ENCODE measurements at regions not wholly inside any gene's neighbourhood (a gene's known extent, or its start where the extent isn't known, plus 50 kb on each side); places are given as distances from the start of the nearest gene placed in this dataset.

GRCh38 chr3:124456506-124456905 is 273.7 kb upstream of the UMPS start:
- Mint-ChIP-seq H3K9me3 (no peaks in the 10 kb centered on the region), H3K27ac (no peak overlapping the region), H3K36me3 (ENCODE audit: low read depth) (no peaks in the 10 kb centered on the region), H3K4me1 (ENCODE audit: low read depth) (no peaks in the 10 kb centered on the region), H3K4me3 (ENCODE audit: low read depth) (no peak overlapping the region), H3K27me3 (ENCODE audit: low read depth) (peaks cover 13% of the 10 kb centered on the region)
- no peak for DNase-seq (ENCODE audit: low spot score)
- intact Hi-C loops (cut with micrococcal nuclease): no loop called here

GRCh38 chr3:124459678-124460077 is 270.6 kb upstream of the UMPS start:
- H3K4me1 Mint-ChIP-seq (ENCODE audit: low read depth): no peaks in the 10 kb centered on the region
- no peak for DNase-seq (ENCODE audit: low spot score)
- H3K27ac Mint-ChIP-seq: no peak overlapping the region
- H3K4me3 Mint-ChIP-seq (ENCODE audit: low read depth): no peak overlapping the region
- peaks cover 16% of the 10 kb centered on the region for H3K27me3 Mint-ChIP-seq (ENCODE audit: low read depth)
- no peaks in the 10 kb centered on the region for H3K36me3 Mint-ChIP-seq (ENCODE audit: low read depth)
- H3K9me3 Mint-ChIP-seq: no peaks in the 10 kb centered on the region
- intact Hi-C loops (cut with micrococcal nuclease): no loop called here

GRCh38 chr3:124461126-124461525 is 269.1 kb upstream of the UMPS start:
- no peaks in the 10 kb centered on the region for H3K4me1 Mint-ChIP-seq (ENCODE audit: low read depth)
- H3K36me3 Mint-ChIP-seq (ENCODE audit: low read depth): no peaks in the 10 kb centered on the region
- no peak overlapping the region for H3K27ac Mint-ChIP-seq
- DNase-seq (ENCODE audit: low spot score): no peak
- peaks cover 12% of the 10 kb centered on the region for H3K27me3 Mint-ChIP-seq (ENCODE audit: low read depth)
- H3K9me3 Mint-ChIP-seq: no peaks in the 10 kb centered on the region
- no peak overlapping the region for H3K4me3 Mint-ChIP-seq (ENCODE audit: low read depth)
- intact Hi-C loops (cut with micrococcal nuclease): no loop called here

- no peaks in the 10 kb centered on the region for H3K9me3 Mint-ChIP-seq
- H3K4me3 Mint-ChIP-seq (ENCODE audit: low read depth): no peak overlapping the region
- no peak overlapping the region for H3K27ac Mint-ChIP-seq
- intact Hi-C loops (cut with micrococcal nuclease): no loop called here
- DNase-seq (ENCODE audit: low spot score): no peak
- no peaks in the 10 kb centered on the region for H3K4me1 Mint-ChIP-seq (ENCODE audit: low read depth)
- H3K27me3 Mint-ChIP-seq (ENCODE audit: low read depth): peaks cover 12% of the 10 kb centered on the region
- no peaks in the 10 kb centered on the region for H3K36me3 Mint-ChIP-seq (ENCODE audit: low read depth)
Observed at GRCh38 chr3:124461838-124462632, 268.2 kb upstream of the UMPS start.

- Mint-ChIP-seq H3K4me3 (ENCODE audit: low read depth) (no peak overlapping the region), H3K4me1 (ENCODE audit: low read depth) (no peaks in the 10 kb centered on the region), H3K27ac (no peak overlapping the region), H3K27me3 (ENCODE audit: low read depth) (peaks cover 11% of the 10 kb centered on the region), H3K36me3 (ENCODE audit: low read depth) (no peaks in the 10 kb centered on the region), H3K9me3 (no peaks in the 10 kb centered on the region)
- DNase-seq (ENCODE audit: low spot score): no peak
- intact Hi-C loops (cut with micrococcal nuclease): no loop called here
Observed at GRCh38 chr3:124463234-124463633, 267.0 kb upstream of the UMPS start.

GRCh38 chr3:124467980-124468902 is 262.0 kb upstream of the UMPS start:
- Mint-ChIP-seq H3K4me1 (ENCODE audit: low read depth) (no peaks in the 10 kb centered on the region), H3K27ac (no peak overlapping the region)

GRCh38 chr3:124469555-124469954 is 260.7 kb upstream of the UMPS start:
- intact Hi-C loops (cut with micrococcal nuclease): loop anchor here (5.0 kb wide), 1 partner anchor 117 kb away; no protein-coding TSS in a partner anchor
- no peak overlapping the region for H3K4me3 Mint-ChIP-seq (ENCODE audit: low read depth)
- no peak overlapping the region for H3K27ac Mint-ChIP-seq
- DNase-seq (ENCODE audit: low spot score): no peak
- H3K36me3 Mint-ChIP-seq (ENCODE audit: low read depth): no peaks in the 10 kb centered on the region
- no peaks in the 10 kb centered on the region for H3K4me1 Mint-ChIP-seq (ENCODE audit: low read depth)
- H3K27me3 Mint-ChIP-seq (ENCODE audit: low read depth): peaks cover 6% of the 10 kb centered on the region
- no peaks in the 10 kb centered on the region for H3K9me3 Mint-ChIP-seq

More at GRCh38 chr3:124467980-124468902, 262.0 kb upstream of the UMPS start:
- Mint-ChIP-seq H3K27me3 (ENCODE audit: low read depth) (peaks cover 6% of the 10 kb centered on the region), H3K9me3 (no peaks in the 10 kb centered on the region), H3K4me3 (ENCODE audit: low read depth) (no peak overlapping the region), H3K36me3 (ENCODE audit: low read depth) (no peaks in the 10 kb centered on the region)
- intact Hi-C loops (cut with micrococcal nuclease): loop anchor here (5.0 kb wide), 1 partner anchor 116 kb away; no protein-coding TSS in a partner anchor
- peak; percentile 22 for DNase-seq (ENCODE audit: low spot score)

- H3K36me3 Mint-ChIP-seq (ENCODE audit: low read depth): no peaks in the 10 kb centered on the region
- H3K27ac Mint-ChIP-seq: no peak overlapping the region
- no peak overlapping the region for H3K4me3 Mint-ChIP-seq (ENCODE audit: low read depth)
- no peaks in the 10 kb centered on the region for H3K9me3 Mint-ChIP-seq
- intact Hi-C loops (cut with micrococcal nuclease): no loop called here
- no peak for DNase-seq (ENCODE audit: low spot score)
- no peaks in the 10 kb centered on the region for H3K4me1 Mint-ChIP-seq (ENCODE audit: low read depth)
- peaks cover 10% of the 10 kb centered on the region for H3K27me3 Mint-ChIP-seq (ENCODE audit: low read depth)
Observed at GRCh38 chr3:124478830-124479229, 251.4 kb upstream of the UMPS start.

GRCh38 chr3:124483915-124484470 is 246.3 kb upstream of the UMPS start:
- Mint-ChIP-seq H3K27me3 (ENCODE audit: low read depth) (peaks cover 3% of the 10 kb centered on the region), H3K27ac (no peak overlapping the region), H3K4me1 (ENCODE audit: low read depth) (no peaks in the 10 kb centered on the region), H3K36me3 (ENCODE audit: low read depth) (no peaks in the 10 kb centered on the region), H3K9me3 (no peaks in the 10 kb centered on the region), H3K4me3 (ENCODE audit: low read depth) (no peak overlapping the region)
- no peak for DNase-seq (ENCODE audit: low spot score)
- intact Hi-C loops (cut with micrococcal nuclease): no loop called here

GRCh38 chr3:124486324-124486723 is 243.9 kb upstream of the UMPS start:
- no peak for DNase-seq (ENCODE audit: low spot score)
- intact Hi-C loops (cut with micrococcal nuclease): no loop called here
- Mint-ChIP-seq H3K9me3 (no peaks in the 10 kb centered on the region), H3K27ac (no peak overlapping the region), H3K27me3 (ENCODE audit: low read depth) (peaks cover 12% of the 10 kb centered on the region), H3K36me3 (ENCODE audit: low read depth) (no peaks in the 10 kb centered on the region), H3K4me3 (ENCODE audit: low read depth) (no peak overlapping the region), H3K4me1 (ENCODE audit: low read depth) (peaks cover 6% of the 10 kb centered on the region)

- H3K36me3 Mint-ChIP-seq (ENCODE audit: low read depth): no peaks in the 10 kb centered on the region
- DNase-seq (ENCODE audit: low spot score): no peak
- H3K27ac Mint-ChIP-seq: no peak overlapping the region
- H3K27me3 Mint-ChIP-seq (ENCODE audit: low read depth): peaks cover 12% of the 10 kb centered on the region
- H3K4me1 Mint-ChIP-seq (ENCODE audit: low read depth): peaks cover 6% of the 10 kb centered on the region
- intact Hi-C loops (cut with micrococcal nuclease): no loop called here
- H3K4me3 Mint-ChIP-seq (ENCODE audit: low read depth): no peak overlapping the region
- no peaks in the 10 kb centered on the region for H3K9me3 Mint-ChIP-seq
Observed at GRCh38 chr3:124489506-124489905, 240.7 kb upstream of the UMPS start.

- no peak for DNase-seq (ENCODE audit: low spot score)
- intact Hi-C loops (cut with micrococcal nuclease): loop anchor here (5.0 kb wide), 1 partner anchor 61 kb away; no protein-coding TSS in a partner anchor
- H3K4me3 Mint-ChIP-seq (ENCODE audit: low read depth): no peak overlapping the region
- H3K9me3 Mint-ChIP-seq: no peaks in the 10 kb centered on the region
- peaks cover 10% of the 10 kb centered on the region for H3K27me3 Mint-ChIP-seq (ENCODE audit: low read depth)
- H3K27ac Mint-ChIP-seq: no peak overlapping the region
- no peaks in the 10 kb centered on the region for H3K36me3 Mint-ChIP-seq (ENCODE audit: low read depth)
- peaks cover 6% of the 10 kb centered on the region for H3K4me1 Mint-ChIP-seq (ENCODE audit: low read depth)
Observed at GRCh38 chr3:124491098-124491497, 239.2 kb upstream of the UMPS start.

Measured in activated T-helper 2 cell treated with anti-CD3 and anti-CD28 coated beads, Interferon-gamma antibody, Interleukin-2, Interleukin-4, amounts not matched to agents 10 μg/mL and 5 μg/mL and 100 μg/mL, durations not matched to agents 14 hours and 24 hours and 36 hours (primary cell).